ENCODE measurements at regions not wholly inside any gene's neighbourhood (a gene's known extent, or its start where the extent isn't known, plus 50 kb on each side); places are given as distances from the start of the nearest gene placed in this dataset.

- no peaks in the 10 kb centered on the region for H3K4me1 ChIP-seq (ENCODE audit: control insufficient read depth in 1 of 2, insufficient read depth in 2 of 2, low read length in 2 of 2)
- H3K9me3 ChIP-seq (replicated peaks in 1 of 2; ENCODE audit: control insufficient read depth in 1 of 2, insufficient read depth in 1 of 2, low read length in 2 of 2), result no peaks in the 10 kb centered on the region
- no peaks in the 10 kb centered on the region for H3K9me3 Mint-ChIP-seq
- H3K27me3 Mint-ChIP-seq (ENCODE audit: low read depth in 3 of 3), result peaks cover 0 to 2% (median 0%) of the 10 kb centered on the region in 3 donors
- TF ChIP-seq CTCF (IDR thresholded peaks at IDR 0.05), result no peak
- no peaks in the 10 kb centered on the region for H3K36me3 Mint-ChIP-seq
- H3K4me2 ChIP-seq (replicated peaks; ENCODE audit: extremely low read depth, low read length, poor library complexity, severe bottlenecking), result no peak overlapping the region
- H3K4me3 ChIP-seq (replicated peaks in 1 of 3; ENCODE audit: low read depth in 2 of 3, low read length in 3 of 3), result no peak overlapping the region
- no peak overlapping the region for H3K9ac ChIP-seq (ENCODE audit: insufficient read depth, low read length, poor library complexity, severe bottlenecking)
- H3K4me3 Mint-ChIP-seq, result no peak overlapping the region
- H3K36me3 ChIP-seq (replicated peaks in 1 of 2; ENCODE audit: control insufficient read depth in 1 of 2, insufficient read depth in 2 of 2, low read length in 2 of 2), result no peaks in the 10 kb centered on the region
- H3K79me2 ChIP-seq (ENCODE audit: insufficient read depth, low read length), result no peaks in the 10 kb centered on the region
- WGBS (ENCODE audit: insufficient coverage), result no CpG with 5 or more reads among the region's 2 CpGs
- no peak overlapping the region for H3K27ac ChIP-seq (ENCODE audit: low read depth in 1 of 2, low read length in 2 of 2)
- intact Hi-C loops (cut with micrococcal nuclease), result no loop called here
- no peak for DNase-seq
- H3K27ac Mint-ChIP-seq, result no peak overlapping the region
- H3K27me3 ChIP-seq (ENCODE audit: control insufficient read depth in 2 of 2, insufficient read depth in 2 of 2, low read length in 2 of 2), result no peaks in the 10 kb centered on the region
- no peak overlapping the region for H2AFZ ChIP-seq (ENCODE audit: insufficient read depth, low read depth, low read length, poor library complexity, severe bottlenecking)
- H4K20me1 ChIP-seq (ENCODE audit: insufficient read depth, low read length), result no peaks in the 10 kb centered on the region
- peaks cover 2% of the 10 kb centered on the region for H3K4me1 Mint-ChIP-seq
These were observed 253.0 kb upstream of the FLRT2 start for GRCh38 chr14:85276979-85277228.

- Mint-ChIP-seq H3K36me3 (no peaks in the 10 kb centered on the region), H3K4me3 (no peak overlapping the region), H3K27me3 (ENCODE audit: low read depth in 3 of 3) (peaks cover 0 to 2% (median 0%) of the 10 kb centered on the region in 3 donors), H3K27ac (no peak overlapping the region), H3K4me1 (peaks cover 2% of the 10 kb centered on the region), H3K9me3 (no peaks in the 10 kb centered on the region)
- intact Hi-C loops (cut with micrococcal nuclease), result no loop called here
- no peak for DNase-seq
- Histone ChIP-seq H3K27me3 (ENCODE audit: control insufficient read depth in 2 of 2, insufficient read depth in 2 of 2, low read length in 2 of 2) (no peaks in the 10 kb centered on the region), H3K9me3 (replicated peaks in 1 of 2; ENCODE audit: control insufficient read depth in 1 of 2, insufficient read depth in 1 of 2, low read length in 2 of 2) (no peaks in the 10 kb centered on the region), H3K4me3 (replicated peaks in 1 of 3; ENCODE audit: low read depth in 2 of 3, low read length in 3 of 3) (no peak overlapping the region), H3K4me2 (replicated peaks; ENCODE audit: extremely low read depth, low read length, poor library complexity, severe bottlenecking) (no peak overlapping the region), H4K20me1 (ENCODE audit: insufficient read depth, low read length) (no peaks in the 10 kb centered on the region), H3K4me1 (ENCODE audit: control insufficient read depth in 1 of 2, insufficient read depth in 2 of 2, low read length in 2 of 2) (no peaks in the 10 kb centered on the region), H3K36me3 (replicated peaks in 1 of 2; ENCODE audit: control insufficient read depth in 1 of 2, insufficient read depth in 2 of 2, low read length in 2 of 2) (no peaks in the 10 kb centered on the region), H2AFZ (ENCODE audit: insufficient read depth, low read depth, low read length, poor library complexity, severe bottlenecking) (no peak overlapping the region), H3K79me2 (ENCODE audit: insufficient read depth, low read length) (no peaks in the 10 kb centered on the region), H3K9ac (ENCODE audit: insufficient read depth, low read length, poor library complexity, severe bottlenecking) (no peak overlapping the region), H3K27ac (ENCODE audit: low read depth in 1 of 2, low read length in 2 of 2) (no peak overlapping the region)
- no CpG with 5 or more reads among the region's 1 CpG for WGBS (ENCODE audit: insufficient coverage)
- TF ChIP-seq CTCF (IDR thresholded peaks at IDR 0.05), result no peak
These were observed 250.5 kb upstream of the FLRT2 start for GRCh38 chr14:85279407-85279806.

All from CD14-positive monocyte (primary cell).